Keratinocyte (primary cell): ENCODE measurements at regions not wholly inside any gene's neighbourhood (a gene's known extent, or its start where the extent isn't known, plus 50 kb on each side); places are given as distances from the start of the nearest gene placed in this dataset.

Experiments used
- CTCF ChIP-seq, 3 experiments: IDR thresholded peaks in 1 of 3; conservative IDR thresholded peaks in 1 of 3; optimal IDR thresholded peaks in 1 of 3; 2 replicates in 2 of 3; 3 replicates in 1 of 3; pipeline versions ENCODE3 to v1.5.1; 2011; ENCODE audit warnings: low read length in 3 of 3, mild to moderate bottlenecking in 3 of 3, moderate library complexity in 2 of 3, control low read depth in 1 of 3, inconsistent platforms in 1 of 3; ENCODE audit not compliant: insufficient read depth in 2 of 3; ENCODE audit errors: extremely low read depth in 1 of 3
- EZH2 ChIP-seq: IDR thresholded peaks from one replicate; pipeline ENCODE4 v1.6.1; 2012; ENCODE audit warnings: inconsistent platforms, mild to moderate bottlenecking, low read length, moderate library complexity

GRCh38 chr12:11561411-11561810, 88.1 kb upstream of the ETV6 start:
- TF ChIP-seq CTCF (optimal IDR thresholded peaks at IDR 0.05 in 1 of 3, IDR thresholded peaks at IDR 0.05 in 1 of 3, conservative IDR thresholded peaks at IDR 0.05 in 1 of 3; ENCODE audit: extremely low read depth in 1 of 3, insufficient read depth in 2 of 3, low read length in 3 of 3) (no peak), EZH2 (no peak)
